Activated CD8-positive, alpha-beta memory T cell treated with anti-CD3 and anti-CD28 coated beads for 24 hours (primary cell): ENCODE measurements at regions not wholly inside any gene's neighbourhood (a gene's known extent, or its start where the extent isn't known, plus 50 kb on each side); places are given as distances from the start of the nearest gene placed in this dataset.

Source experiments
- DNase-seq: peaks from one replicate; pipeline ENCODE4 v3.0.0-alpha.2; 2020

DNA sequence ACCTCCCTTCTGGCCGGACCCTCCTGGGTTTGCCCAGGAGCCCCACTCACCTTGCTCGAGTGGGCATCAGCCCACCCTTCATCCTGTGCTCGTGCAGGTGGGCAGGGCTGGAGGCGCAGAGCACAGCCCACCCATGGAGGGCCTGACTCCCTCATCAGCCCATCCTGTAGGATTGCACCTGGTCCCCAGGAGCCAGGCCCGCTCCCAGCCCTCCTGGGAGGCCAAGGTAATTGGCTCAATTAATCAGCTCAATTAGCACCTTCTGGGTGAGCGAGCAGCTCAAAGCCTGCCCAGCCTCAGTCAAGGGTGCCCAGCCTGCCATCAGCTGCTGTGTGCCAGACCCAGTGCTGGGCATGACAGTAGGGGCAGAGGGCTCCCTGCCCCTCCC, 58.1 kb upstream of the NECTIN1 start:
- DNase-seq = no peak

DNA sequence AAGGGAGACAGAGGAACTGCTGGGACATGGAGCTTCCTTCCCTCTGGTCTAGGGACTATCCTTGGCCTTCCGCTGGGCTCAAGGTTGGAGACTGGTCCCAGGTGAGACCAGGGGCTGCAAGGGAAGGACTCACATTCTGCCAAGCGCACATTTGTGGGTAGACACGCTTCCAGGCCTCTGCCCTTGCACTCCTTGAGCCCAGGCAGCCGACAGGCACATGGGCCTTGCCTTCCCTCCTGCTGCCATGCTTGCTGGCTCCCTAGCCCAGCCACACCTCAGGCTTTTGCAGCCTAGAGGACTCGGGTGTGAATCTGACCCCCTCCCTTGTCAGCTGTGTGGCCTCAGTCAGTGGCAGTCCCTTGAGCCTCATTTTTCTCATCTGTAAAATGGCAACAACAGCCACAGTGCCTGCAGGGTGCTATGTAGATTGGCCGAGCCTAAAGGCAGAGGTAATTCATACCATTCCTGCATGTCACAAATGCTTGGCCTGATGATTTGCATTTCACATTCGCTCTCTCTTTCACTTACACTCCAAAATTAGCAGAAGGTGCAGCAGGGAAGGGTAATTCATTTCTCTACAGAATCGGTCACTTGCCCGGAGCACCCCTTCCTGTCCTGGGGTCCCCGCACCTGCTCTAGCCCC, 57.6 kb upstream of the NECTIN1 start:
- DNase-seq = no peak

DNA sequence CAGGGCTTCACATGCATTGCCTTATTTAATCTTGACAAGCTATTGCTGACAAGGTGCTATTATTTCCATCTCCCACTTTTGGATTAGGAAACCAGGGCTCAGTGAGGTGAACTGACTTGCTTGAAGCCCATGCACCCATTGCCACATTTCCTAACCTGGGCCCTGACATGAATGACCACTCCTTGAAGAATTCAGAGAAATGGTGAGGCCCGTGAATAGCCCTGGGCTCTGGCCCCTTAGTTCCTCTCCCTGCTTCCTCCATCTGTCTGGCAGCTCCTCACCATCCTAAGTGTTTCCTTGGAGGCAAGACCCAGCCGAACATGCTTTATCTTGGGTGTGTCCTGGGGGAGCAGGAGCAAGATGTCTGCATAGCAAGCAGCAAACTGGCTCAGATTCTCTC, 56.1 kb upstream of the NECTIN1 start:
- DNase-seq = no peak

DNA sequence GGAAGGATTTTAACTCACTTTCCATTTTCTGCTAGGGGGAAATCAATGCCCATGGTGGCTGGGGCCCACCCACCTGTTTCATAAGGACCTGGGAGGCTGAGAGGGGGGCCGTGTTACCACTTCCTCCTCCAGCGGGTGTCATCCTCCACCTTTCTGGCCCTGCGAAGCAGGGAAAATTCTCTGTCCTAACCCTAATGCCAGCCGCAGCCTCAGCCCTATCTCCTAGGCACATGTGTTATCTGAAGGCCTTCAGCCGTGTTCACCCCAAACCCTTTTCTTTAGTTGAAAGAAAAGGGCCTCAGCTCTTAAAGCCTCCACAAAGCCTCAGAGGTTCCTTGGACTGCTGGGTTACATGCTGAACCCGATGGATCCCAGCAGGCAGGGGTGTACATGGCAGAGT, 55.4 kb upstream of the NECTIN1 start:
- no peak for DNase-seq

DNA sequence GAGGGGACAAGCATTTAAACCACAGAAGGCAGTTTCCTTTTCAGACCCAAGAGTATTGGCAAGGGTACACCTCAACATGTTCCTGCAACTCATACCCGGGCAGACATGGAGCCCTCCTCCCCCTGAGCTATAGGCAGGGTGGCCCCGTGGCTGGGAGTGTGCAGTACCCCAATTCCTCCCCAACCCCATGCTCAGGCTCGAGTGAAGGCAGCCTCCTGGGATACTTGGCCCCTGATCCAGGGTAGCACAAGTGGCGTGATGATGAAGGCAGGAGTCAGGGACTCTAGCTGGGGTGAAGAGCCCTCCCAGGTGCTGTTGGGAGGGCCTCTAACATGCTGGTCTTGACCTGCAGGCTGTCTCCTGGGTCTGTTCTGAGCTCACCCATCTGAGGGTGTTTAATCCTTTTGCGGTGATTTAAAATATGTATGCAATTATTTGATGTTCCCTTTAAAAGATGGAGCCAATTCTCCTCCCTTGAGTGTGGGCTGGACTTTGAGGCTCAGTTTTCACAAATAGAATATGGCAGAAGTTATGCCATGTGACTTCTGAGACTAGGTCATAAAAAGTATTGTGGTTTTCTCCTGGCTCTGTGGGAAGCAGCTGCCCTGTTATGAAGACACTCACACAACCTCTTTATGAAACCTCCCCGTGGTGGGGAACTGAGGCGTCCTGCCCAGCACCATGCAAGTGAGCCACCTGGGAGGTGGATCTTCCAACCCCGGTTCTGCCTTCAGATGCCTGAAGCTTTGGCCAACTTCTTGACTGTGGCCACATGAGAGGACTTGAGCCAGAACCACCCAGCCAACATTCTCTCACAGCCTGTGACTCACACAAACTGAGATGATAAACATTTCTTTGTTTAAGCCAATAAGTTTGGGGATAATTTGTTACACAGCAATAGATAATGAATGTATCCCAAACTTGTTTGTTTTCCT, 54.7 kb upstream of the NECTIN1 start:
- no peak for DNase-seq

DNA sequence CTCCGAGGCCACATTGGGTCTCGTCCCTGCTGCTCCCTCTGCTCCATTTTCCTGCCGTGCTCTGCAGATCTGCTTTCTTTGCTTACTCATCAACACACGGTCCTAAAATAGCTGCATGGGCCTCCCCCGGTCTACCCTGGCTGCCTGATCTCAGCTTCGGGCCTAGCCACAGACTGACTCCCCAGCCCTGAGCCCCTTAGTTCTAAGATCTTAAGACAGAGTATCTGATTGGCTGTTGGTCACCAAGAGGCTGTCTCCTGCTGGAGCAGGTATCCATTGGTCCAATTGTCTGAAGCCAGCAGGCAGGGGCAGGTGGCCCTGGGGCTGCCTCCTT, 53.7 kb upstream of the NECTIN1 start:
- DNase-seq = no peak

DNA sequence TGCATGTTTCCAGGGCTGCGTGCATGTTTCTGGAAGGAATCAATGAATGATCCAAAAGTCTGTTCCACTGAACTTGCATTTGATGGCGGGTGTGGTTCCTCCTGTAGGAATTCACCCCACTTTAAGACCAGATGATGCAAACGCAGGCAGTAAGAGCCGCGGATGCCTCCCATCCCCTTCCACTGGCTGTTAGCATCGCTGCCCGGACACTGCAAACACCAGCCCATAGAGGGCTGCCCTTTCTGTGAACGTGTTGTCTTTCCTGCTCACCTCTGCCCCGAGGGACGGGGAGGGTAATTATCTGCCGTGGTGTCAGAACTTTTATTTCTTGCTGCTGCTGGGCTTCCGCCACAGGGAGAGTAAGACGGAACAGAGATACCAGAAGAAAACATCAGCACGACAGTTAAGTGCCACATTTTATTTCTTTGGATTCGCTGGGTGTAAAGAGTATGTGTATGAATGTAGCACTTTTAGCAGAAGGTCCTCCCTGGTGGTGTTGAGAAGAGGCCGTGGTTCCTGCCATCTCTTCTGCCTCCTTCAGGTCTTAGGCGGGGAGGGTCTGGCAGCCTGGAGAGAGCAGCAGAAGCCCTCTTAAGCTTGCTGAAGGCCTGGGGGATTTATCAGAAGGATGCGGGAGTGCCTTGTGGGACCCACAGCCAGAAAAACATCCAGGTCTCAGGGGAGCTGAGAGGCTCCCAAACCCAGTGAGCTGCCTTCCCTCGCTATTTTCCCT, 53.2 kb upstream of the NECTIN1 start:
- DNase-seq = no peak

DNA sequence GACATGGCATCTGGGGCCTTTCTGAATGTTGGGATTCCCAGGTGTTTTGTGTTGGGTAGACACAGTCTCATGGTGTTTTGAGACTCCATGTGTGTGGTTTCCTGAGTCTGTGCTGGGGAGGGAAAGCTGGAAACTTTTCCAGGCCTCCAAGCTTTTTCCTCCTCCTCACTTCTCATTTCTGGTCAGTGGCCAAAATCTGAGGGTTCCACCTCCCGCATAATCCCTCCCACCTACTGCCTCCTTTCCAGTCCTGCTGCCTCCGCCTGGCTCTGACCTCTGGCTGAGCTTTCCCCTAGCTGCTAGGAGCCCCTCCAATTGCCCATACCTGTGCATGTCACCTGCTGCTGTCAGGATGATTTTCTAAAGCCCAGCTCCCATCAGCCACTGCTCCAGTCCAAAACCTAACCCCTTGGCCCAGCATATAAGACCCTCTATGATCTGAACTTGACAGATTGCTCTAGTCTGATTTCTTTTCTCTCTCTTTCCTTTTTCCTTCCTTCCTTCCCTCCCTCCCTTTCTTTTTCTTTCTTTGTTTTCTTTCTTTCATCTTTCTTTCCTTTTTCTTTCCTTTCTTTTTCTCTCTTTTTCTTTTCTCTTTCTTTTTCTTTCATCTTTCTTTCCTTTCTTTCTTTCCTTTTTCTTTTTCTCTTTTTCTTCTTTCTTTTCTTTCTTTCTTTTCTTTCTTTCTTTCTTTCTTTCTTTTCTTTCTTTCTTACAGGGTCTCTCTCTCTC, 51.4 kb upstream of the NECTIN1 start:
- DNase-seq = no peak

DNA sequence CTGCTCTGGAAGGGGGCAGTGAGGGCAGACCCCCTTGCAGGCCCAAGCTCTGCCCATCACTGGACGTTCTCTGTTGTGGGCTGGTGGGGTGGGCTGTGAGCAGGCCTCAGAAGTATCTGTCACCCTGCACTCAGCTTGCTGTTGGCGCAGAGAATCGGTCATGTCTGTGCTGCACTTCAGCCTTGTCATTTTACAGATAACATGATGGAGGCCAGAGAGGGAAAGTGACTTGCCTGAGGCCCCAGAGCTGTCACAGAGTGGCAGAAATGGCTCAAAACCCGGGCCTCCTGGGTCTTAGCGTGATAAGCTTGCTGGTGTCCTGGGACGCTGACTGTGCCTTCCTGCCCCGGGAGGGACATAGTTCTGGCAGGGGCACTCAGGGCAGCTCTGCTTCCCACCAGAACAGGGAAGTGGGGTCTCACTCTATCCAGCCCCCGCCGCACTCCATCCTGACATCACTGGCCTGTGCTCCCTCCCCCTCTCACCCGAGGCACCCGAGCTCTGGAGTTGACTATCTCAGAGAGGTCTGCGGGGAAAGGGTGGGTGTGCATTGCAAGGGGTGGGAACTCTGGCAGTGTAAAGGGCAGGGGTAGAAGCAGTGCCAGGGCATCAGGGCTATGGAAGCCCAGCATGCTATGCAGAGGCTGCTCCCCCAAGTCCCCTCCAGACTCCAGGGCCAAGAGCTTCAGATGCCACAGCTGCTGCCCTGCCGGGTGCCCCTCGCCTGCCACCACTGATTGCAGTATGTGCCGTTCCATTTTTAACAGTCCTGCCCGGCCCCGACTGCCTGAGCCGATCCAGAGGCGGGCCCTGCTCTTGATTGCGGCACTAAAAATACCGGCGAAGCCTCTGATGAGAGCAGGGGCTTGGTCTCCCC, 50.4 kb upstream of the NECTIN1 start:
- DNase-seq = no peak
